HG02678 (cell line): ENCODE measurements at regions not wholly inside any gene's neighbourhood (a gene's known extent, or its start where the extent isn't known, plus 50 kb on each side); places are given as distances from the start of the nearest gene placed in this dataset.
"Not testable (repeated sequence)": the region's sequence is repeated elsewhere in the genome, so short reads cannot be mapped to it uniquely, and the experiment has no call there.

Experiments
- ATAC-seq: cut with Tn5 transposase; IDR thresholded peaks from one replicate; pipeline ENCODE4 v1.9.1; 2021; ENCODE audit warnings: mild to moderate bottlenecking, moderate library complexity; ENCODE audit not compliant: unreplicated experiment

DNA sequence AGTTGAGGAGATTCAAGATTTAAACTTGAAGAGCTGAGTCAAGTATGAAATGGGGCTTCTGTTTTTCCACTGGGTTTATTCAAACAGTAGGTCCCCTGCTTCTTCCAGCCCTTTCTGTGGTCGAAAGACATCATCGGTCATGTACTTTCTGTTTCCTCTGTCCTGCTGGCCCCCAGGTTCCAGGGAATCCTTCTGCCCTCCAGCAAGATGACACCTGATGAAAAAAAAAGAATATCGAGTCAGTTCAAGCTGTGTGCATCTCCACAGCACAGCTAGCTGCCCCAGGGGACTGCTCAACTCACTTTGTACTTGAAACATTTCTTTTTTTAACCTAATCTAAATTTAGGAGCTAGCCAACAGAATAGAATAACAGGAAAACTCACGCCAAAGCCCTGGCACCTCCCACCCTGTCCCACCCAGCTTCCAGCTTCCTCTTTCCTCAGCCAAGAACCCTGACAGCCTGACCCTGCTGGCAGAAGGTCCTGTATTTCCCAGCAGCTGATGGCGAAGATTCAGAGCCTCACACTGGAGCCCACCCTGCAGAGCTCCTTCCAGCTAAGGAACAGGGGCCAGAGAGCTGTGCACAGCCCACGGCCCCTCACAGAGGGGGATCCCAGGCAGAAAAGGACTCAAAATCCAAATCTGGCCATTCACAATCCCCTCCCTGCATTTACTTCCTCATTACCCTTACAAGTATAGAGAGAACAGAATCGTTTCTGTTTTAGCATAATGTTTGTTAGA, 176.5 kb downstream of the PSMG1 start:
- no peak for ATAC-seq

DNA sequence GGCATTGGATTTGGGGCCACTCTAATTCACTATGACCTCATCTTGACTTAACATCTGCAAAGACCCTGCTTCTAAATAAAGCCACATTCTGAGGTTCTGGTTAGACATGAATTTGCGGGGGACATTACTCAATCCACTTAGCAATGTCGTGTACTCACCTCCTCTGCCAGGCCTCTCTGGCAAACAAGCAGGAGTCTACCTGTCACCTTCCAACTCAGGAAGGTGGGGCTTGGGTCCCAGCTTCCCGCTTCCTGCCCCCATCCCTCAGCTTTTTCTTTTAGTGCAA, 177.8 kb downstream of the PSMG1 start:
- ATAC-seq = no peak

DNA sequence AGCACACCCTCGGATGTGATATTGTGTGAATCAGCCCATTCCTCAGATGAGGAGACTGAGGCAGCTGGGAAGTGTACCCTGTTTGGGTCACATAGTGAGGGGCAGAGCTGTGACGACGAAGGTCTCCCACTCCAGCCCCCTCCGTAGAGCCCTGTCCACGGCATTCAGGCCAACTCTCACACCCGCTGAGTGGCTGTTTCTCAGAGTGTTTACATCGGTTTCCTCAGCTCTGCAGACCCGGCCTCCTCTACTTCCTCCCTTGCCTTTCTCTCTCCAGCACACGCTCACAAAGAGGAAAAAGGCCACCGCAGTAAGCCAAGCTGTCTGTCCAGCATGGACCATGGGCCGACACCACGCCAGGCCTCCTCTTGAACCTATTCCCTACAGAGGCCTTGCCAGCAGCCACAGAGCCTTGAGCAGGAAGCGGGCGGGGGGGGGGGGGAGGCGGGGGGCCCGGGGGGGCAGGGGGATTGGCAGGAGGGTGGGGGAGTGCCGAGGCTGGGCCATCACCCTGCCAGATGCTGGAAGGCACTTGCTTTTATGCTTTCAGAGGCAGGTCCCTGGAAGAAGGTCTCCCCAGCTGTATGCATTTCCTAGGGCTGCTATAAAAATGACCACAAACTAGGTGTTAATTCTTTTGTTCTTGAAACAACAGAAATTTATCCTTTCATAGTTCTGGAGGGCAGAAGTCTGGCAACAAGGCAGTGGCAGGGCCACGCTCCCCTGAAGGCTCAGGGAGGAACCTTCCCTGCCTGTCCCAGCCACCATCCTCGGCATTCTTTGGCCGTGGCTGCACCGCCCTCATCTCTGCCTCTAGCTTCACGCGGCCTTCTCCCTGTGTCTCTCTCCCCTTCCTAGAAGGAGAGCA, 178.4 kb downstream of the PSMG1 start:
- no peak for ATAC-seq

DNA sequence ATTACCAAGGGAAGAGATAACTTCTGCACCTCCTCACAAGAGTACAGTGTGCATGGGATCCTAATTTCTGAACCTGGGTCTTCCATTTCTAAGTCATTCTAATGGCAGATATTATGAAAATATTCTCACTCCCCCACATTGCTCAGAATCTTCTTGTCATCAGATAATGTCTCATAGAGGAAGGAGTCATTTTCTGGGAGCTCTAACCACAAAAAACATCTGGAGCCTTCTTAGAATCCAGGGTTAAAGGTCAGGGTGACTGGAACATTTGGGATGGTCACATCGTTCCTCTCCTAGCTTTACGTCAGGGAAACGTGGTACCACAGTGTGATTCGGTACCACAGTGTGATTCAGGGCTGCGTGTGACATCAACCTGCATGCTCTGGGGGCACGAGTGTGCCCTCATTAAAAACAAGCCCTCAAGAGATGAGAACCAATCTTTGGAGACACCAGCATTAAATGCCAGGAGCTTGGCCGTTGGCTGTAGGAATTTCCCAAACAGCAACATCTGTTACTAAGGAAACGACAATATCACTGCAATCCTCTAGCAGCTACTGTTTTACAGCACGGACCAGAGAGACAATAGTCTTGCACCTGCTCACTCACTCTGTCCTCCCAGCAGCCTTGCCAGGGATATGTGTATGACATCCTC, 179.1 kb downstream of the PSMG1 start:
- ATAC-seq = no peak

DNA sequence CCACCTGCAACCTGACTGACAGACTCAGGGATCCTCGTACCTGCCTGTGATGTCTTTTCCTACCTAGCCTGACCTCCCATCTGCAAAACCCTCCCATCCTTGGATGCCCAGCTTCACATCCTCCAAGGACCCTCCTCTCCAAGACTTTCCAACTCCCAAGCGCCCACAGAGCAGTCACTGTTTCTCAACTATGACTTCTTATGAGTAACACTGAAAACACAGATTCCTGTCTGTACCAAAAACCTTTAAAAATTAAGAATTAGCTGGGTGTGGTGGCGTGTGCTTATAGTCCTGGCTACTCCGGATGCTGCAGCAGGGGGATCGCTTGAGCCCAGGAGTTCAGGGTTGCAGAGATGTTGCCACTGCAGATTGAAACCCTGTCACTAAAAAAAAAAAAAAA, 181.9 kb downstream of the PSMG1 start:
- no peak for ATAC-seq

DNA sequence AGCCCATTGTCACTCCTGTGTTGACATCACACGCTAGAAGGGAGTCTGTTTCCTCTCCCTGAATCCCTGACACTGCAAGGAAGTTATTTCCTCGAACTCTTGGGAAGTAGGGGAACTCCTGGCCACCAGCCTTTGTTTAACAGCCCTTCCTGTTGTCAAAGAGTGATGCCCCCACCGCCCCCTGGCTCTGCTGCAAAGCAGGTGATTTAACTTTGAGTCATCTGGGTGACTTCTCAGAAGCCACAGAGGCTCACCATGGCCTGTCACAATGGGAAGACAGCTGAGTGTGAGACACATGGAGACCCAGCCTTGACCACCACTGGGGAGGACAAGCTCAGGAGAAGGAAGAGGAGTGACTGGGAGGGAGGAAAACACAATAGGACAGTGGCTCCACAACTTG, 182.8 kb downstream of the PSMG1 start:
- no peak for ATAC-seq

DNA sequence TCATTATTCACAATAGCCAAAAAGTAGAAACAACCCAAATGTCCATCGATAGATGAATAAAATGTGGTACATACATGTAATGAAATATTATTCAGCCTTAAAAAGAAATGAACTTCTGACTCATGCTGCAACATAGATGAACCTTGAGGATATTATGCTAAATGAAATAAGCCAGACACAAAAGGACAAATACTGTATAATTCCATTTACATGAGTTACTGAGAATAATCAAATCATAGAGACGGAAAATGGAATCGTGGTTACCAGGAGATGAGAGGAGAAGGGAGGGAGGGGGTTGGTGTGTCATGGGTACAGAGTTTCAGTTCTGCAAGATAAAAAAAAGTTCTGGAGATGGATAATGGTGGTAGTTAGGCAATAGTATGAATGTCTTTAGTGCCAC, 184.1 kb downstream of the PSMG1 start:
- no peak for ATAC-seq

DNA sequence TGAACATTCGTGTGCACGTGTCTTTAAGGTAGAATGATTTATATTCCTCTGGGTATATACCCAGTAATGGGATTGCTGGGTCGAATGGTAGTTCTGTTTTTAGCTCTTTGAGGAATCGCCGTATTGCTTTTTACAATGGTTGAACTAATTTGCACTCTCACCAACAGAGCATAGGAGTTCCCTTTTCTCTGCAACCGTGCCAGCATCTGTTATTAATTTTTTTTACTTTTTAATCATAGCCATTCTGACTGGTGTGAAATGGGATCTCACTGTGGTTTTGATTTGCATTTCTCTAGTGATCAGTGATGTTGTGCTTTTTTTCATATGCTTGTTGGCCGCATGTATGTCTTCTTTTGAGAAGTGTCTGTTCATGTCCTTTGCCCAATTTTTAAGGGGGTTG, 185.0 kb downstream of the PSMG1 start:
- ATAC-seq = not testable (repeated sequence)

DNA sequence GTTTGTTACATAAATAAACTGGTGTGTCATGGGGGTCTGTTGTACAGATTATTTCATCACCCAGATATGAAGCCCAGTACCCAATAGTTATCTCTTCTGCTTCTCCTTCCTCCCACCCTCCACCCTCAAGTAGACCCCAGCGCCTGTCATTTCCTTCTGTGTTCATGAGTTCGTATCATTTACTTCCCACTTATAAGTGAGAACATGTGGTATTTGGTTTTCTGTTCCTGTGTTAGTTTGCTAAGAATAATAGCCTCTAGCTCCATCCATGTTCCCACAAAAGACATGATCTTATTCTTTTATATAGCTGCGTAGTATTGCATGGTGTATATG, 185.4 kb downstream of the PSMG1 start:
- not testable (repeated sequence) for ATAC-seq

DNA sequence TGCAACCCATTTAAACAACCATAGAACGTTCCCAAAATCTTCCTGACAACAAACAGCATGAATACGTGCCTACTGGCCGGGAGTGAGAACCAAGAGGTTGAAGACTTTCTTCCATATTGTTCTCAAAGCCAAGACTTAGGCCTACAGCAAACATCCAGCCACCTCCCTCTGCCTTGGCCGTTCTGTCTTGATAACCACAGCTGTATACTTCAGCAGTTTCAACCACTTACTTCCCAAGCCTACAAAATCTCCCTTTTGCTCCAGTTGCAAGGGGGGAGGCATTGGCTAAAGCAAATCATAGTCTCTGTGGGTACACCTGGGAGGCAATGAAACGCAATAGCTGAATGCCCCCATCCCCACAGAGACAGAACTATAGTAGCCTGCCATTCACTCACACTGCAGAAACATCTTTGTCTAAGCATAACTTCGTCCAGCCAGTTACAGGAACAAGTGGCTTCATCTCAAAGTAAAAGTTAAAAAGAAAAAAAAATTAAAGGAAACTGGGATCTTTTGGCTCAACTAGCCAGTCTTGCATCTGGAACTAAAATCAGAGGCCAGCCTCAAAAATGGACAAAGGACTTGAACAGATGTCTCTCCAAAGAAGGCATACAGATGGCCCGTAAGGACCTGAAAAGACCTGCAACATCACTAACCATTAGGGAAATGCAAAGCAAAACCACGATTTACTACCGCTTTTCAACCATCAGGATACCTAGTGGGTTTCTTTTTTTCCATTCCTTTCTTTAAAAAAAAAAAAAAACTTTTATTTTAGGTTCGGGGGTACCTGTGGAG, 186.0 kb downstream of the PSMG1 start:
- ATAC-seq = no peak

DNA sequence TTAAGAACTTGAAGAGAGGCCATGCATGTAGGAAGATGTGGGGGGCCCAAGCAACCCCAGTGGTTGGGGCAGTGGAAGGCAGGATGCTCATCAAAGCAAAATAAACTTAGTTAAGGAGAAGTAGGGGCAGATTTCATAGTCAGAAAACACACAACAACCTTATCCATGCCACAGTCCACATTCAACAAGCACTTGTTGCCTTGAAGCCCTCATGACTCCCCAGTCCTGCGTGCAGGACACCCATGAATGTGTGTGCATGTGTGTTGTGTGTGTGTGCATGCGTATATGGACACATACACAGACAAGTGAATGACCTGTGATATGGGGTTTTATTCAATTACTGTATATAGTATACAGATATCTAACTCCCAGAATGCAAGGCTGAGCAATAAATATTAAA, 186.9 kb downstream of the PSMG1 start:
- no peak for ATAC-seq

DNA sequence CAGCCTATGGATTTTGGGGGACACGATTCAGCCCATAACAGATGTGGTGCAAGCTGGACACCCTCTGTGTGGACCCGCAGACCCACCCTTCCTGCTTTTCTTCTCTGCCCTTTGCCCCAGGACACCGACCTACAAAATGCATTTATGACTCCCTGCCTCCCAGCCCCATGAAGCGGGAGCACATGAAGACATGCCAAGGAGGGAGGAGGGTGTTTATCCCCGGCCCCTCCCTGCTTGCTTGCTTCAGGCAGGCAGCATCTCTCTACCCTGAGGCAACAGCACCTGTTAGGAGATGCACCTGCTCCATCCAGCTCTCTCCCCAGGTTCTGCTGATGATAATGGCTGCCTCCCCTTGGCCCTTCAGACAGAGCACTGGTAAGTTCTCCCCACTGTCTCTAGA, 187.5 kb downstream of the PSMG1 start:
- no peak for ATAC-seq

DNA sequence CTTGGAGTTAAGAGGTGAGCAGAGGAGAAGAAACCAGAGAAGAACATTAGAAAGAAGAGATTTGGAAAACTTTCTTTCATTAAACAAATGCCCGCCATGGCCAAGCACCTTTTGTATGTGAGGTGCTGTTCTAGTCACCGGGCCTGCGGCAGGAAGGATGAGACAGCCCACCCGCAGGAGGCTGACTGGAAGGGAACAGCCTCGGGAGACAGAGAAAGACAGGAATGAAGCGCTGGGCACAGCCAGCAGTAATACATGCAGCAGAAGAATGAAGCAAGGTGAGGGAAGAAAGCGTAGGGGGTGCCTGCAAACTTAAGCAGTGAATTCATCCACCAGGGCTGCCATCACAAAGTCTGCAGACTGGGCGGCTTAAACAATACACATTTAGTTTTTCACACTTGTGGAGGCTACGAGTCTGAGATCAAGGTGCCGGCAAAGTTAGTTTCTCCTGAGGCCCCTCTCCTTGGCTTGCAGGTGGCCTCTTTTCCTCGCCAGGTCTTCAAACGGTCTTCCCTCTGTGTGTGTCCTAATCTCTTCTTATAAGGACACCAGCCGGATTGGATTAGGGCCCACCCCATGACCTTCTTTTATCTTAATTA, 188.1 kb downstream of the PSMG1 start:
- ATAC-seq = no peak

DNA sequence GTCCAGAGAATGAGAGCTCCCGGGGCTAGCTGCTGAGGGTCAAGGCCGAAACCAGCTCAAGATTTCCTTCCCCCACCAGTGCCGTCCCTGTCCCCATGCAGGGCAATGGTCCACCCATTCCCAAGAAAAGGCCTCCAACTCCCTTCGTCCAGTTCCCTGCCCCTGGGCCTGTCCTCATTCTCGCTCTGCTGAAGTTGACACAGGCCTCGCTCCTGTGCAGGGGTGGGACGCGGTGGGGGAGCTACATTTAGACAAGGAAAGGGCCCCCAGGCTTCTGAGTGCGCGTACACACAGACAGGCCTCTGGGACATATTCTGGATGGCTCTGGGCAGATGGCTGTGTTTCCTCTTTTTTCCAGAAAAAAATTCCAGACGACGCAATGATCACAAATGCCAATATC, 188.3 kb downstream of the ETS2 start:
- ATAC-seq = no peak

DNA sequence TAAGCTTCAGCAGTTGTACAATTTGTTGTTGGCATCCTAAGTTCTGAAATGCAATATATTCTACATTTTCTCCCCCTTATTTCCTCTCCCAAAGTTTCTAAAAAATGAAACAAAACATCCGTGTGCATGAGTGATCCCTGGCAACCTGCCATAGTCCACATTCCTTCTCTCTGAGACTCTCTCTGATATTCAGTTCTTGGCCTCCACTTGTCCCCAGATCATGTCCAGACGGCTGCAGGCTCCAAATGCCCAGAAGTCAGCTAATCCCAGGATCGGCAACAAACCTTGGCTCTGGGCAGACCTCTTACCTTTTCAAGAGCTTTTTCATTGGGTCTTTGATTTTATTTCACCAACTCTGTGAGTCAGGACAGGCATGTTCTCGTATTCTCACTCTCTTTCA, 187.8 kb downstream of the ETS2 start:
- ATAC-seq = no peak

DNA sequence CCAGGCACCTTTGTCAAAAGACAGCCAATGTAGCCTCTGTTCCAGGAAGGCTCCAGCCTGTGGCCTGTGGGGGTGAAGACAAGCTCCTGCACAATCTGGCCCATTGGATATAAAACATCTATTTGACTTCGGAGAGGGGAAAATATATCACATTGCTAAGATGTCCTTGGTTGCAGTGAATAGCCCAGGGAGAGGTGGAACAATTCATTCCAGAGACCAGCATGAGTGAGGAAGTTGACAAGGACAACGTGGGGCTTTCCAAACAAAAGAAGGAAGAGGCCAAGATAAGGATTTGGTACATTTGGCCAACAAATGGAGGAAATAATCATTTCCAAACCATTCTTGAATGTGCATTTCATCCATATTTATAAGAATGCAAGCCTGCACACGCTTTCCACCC, 187.0 kb downstream of the ETS2 start:
- ATAC-seq = no peak

DNA sequence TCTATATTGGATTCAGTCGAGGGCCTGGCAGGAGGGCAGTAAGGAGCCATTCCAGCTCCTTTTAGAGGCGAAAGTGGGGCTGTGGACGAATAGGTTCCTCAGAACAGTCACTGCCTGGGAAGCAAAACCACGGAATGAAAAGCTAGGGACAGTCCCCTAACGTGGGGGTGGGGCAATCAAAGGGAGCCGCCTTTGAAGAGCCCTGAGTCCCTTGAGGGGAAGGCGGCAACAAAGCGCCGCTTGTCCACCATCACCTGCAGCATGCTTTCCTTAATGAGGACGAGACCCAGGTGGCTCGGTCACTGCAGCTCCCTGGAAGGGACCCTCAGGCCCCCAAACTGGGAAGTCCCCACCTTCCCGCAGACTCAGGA, 184.7 kb downstream of the ETS2 start:
- ATAC-seq = no peak

DNA sequence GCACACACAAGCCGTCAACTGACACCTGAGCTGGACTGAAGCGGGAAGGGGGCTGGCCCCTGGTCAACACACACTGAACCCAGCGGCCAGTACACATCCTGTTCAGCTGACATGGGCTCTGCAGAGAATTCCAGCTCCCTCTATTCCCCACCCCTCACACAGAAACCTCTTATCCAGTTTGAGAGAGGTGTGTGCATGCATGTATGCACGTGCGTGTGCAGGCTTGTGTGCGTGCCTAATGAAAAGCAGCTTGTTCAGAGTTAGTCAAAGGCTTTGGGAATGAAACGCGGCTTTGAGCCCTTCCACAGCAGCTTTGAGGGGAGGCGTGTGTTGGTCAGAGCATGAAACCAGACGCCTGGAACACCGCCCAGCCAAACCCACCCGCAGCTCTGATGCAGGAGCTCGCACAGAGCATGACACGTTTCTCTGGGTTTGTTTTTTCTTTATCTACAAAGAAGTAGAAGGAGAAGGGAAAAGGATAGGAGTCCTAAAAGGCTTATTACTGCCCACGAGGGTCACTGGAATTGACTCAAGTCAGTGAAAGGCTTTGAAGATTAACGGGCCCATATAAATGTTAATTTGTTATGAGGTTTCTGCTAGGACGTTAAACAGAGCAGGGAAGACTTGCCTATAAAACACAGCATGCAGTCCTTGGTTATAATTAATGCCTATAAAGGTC, 184.2 kb downstream of the ETS2 start:
- ATAC-seq = no peak

DNA sequence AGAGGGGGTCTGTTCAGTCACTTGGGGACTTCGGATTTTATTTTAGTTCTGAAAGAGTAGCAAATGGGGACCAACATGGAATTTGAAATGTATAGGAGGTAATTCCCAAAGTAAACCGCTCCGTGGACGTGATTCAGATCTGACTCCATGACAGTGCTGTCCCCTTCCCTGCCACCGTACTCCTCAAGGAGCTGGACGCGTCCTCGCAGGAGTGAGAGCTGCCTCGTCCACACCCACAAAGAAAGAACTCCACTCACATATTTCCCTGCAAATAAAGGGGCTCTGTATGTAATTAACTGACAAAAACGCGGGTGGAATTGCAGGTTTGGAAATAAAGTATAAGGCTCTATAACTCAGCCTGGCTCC, 183.6 kb downstream of the ETS2 start:
- ATAC-seq = no peak

DNA sequence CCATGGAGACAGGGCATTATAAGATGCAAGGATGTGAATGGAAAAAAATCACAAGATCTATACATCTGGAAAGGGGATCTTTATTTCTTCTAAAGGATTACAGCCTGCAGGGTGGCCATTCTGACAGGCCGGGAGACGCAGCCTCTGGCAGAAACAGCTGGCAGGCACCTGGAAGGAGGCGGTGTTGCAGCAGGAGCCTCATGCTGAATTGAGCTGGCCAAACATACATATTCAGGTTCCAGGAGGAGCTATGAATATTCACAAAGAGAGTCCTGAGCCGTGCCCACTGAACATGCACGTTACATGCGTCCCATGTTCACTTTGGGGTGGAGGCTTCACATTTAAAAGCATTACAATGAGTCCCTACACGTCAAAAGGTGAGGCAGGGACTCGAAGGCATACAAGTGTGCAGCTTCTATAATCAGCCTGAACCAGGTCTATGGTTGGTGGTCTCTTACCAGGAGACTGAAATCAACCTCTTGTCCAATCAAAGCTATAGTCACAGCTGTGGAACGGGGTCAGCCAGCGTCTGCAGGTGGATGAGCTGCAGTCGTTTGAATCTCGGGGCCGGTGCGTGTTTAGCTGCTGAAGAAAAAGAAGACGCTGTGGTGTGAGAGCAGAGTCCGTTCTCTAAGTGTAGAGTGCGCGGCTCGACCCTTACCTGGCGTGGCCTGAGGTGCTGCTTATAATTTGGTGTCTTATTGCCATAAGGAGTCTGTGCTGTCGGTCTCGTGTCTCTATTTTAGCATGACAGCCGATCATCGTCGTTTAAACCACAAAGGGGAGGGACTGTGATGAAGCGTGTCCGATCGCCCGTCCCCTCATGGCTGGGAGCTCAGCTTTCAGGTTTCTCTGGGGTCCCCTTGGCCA, 183.0 kb downstream of the ETS2 start:
- ATAC-seq = no peak
